Kidney epithelial cell (primary cell): ENCODE measurements at regions not wholly inside any gene's neighbourhood (a gene's known extent, or its start where the extent isn't known, plus 50 kb on each side); places are given as distances from the start of the nearest gene placed in this dataset.
A peak's percentile ranks its signal among the peaks of the same experiment; 100 is the strongest.

Source experiments
- DNase-seq: peaks from one replicate; pipeline ENCODE4 v3.0.0-alpha.2; 2010; ENCODE audit warnings: low read depth
- H3K27me3 ChIP-seq: 2 replicates; pipeline ENCODE4 v1.6.0; 2011; ENCODE audit warnings: low read length; ENCODE audit not compliant: control insufficient read depth, insufficient read depth
- H3K36me3 ChIP-seq: 2 replicates; pipeline ENCODE4 v1.5.1; 2011; ENCODE audit warnings: low read length; ENCODE audit not compliant: control insufficient read depth, insufficient read depth
- H3K4me3 ChIP-seq: 2 replicates; pipeline ENCODE4 v1.5.1; 2011; ENCODE audit warnings: low read depth, mild to moderate bottlenecking, control low read depth, low read length
- TF ChIP-seq, protein P1 (sequence below): IDR thresholded peaks from 2 replicates; pipeline ENCODE4 v1.5.1; 2011; ENCODE audit warnings: mild to moderate bottlenecking, moderate library complexity, low read length, control low read depth, inconsistent platforms; ENCODE audit not compliant: insufficient read depth, poor library complexity, severe bottlenecking

- Histone ChIP-seq H3K36me3 (no peaks in the 10 kb centered on the region), H3K27me3 (no peaks in the 10 kb centered on the region), H3K4me3 (no peak overlapping the region)
- no peak for DNase-seq
- TF ChIP-seq, protein P1, sequence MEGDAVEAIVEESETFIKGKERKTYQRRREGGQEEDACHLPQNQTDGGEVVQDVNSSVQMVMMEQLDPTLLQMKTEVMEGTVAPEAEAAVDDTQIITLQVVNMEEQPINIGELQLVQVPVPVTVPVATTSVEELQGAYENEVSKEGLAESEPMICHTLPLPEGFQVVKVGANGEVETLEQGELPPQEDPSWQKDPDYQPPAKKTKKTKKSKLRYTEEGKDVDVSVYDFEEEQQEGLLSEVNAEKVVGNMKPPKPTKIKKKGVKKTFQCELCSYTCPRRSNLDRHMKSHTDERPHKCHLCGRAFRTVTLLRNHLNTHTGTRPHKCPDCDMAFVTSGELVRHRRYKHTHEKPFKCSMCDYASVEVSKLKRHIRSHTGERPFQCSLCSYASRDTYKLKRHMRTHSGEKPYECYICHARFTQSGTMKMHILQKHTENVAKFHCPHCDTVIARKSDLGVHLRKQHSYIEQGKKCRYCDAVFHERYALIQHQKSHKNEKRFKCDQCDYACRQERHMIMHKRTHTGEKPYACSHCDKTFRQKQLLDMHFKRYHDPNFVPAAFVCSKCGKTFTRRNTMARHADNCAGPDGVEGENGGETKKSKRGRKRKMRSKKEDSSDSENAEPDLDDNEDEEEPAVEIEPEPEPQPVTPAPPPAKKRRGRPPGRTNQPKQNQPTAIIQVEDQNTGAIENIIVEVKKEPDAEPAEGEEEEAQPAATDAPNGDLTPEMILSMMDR, result no peak
Measured at GRCh38 chr7:46004965-46005364, 83.9 kb upstream of the IGFBP3 start.

GRCh38 chr7:46003896-46004875 lies 83.1 kb upstream of the IGFBP3 start:
- Histone ChIP-seq H3K36me3 (no peaks in the 10 kb centered on the region), H3K4me3 (no peak overlapping the region), H3K27me3 (no peaks in the 10 kb centered on the region)
- TF ChIP-seq, protein P1, result no peak
- DNase-seq, result peak; percentile 82

DNA sequence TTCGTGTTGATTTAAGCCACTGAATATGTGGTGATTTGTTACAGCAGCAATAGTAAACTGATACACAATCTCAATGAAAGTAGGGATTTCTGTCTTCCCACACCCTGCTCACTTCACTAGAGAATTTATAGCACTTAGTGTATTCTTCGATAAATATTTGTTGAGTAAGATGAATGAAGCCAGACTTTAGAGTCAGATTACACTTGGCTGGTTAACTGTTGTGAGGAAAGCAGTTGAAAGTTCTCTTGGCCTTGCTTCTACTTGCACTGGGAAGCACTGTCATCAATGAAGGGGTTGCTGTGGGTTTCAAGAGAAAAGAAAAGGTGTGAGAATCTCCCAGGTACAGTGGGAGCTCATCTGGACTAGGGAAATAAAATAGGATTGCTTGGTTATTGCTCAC lies 82.1 kb upstream of the IGFBP3 start:
- TF ChIP-seq, protein P1, result no peak
- no peak for DNase-seq
- H3K27me3 ChIP-seq, result no peaks in the 10 kb centered on the region
- no peak overlapping the region for H3K4me3 ChIP-seq
- no peaks in the 10 kb centered on the region for H3K36me3 ChIP-seq

DNA sequence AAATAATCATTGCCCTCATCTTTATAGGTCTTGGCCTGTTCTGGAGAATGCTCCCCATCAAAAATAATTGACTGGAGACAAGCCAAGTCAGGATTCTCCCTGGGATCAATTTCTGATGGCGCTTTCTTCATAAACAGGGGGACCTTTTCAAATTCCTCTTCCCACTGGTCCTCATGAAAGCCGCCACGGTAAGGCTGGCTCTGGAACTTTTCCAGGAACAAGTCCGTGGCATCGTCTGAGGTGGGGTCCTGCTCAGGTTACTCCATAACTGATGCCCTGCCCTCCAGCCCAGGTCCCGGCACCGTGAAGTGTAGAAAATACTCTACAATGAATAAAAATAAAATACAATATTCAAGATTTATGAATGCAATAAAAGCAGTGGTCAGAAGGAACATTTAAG lies 79.4 kb upstream of the IGFBP3 start:
- H3K36me3 ChIP-seq, result no peaks in the 10 kb centered on the region
- H3K27me3 ChIP-seq, result no peaks in the 10 kb centered on the region
- H3K4me3 ChIP-seq, result no peak overlapping the region
- DNase-seq, result no peak
- TF ChIP-seq, protein P1, result no peak

DNA sequence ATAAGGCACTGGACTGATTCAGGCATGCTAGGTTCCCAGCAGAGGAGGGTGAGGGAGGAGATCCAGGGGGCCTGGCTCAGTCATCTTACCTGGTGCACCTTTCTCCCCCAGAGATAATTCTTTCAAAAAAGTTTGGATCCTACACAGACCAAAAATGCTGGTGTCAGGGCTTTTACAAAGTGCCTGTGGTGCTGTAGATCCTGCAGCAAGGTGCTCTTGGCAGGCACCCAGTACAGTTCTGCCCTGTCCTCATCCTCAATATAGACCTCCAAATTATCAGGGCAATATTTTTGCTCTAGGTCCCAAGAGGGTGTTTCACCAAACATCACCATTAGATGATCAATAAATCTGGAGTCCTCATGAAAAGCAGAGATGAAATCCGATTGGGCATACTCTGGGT lies 78.5 kb upstream of the IGFBP3 start:
- no peaks in the 10 kb centered on the region for H3K36me3 ChIP-seq
- H3K27me3 ChIP-seq, result no peaks in the 10 kb centered on the region
- TF ChIP-seq, protein P1, result no peak
- DNase-seq, result no peak
- H3K4me3 ChIP-seq, result no peak overlapping the region
